Smooth muscle cell (in vitro differentiated cells): ENCODE measurements at regions not wholly inside any gene's neighbourhood (a gene's known extent, or its start where the extent isn't known, plus 50 kb on each side); places are given as distances from the start of the nearest gene placed in this dataset.

Source experiments
- DNase-seq: peaks from one replicate; lab custom pipeline; 2025; ENCODE audit not compliant: unreplicated experiment; lab: John Stamatoyannopoulos, UW
- H2AFZ ChIP-seq: fragments of 200-600 bp; sonication (generic); 2 replicates; pipeline ENCODE4 v1.6.0; 2016; ENCODE audit warnings: antibody characterized with exemption, low read depth, mild to moderate bottlenecking
- H3F3A ChIP-seq: fragments of 200-600 bp; sonication (generic); 2 replicates; pipeline ENCODE4 v1.6.0; 2017; ENCODE audit warnings: antibody characterized with exemption, low read depth
- H3K27ac ChIP-seq: fragments of 200-600 bp; sonication (generic); 2 replicates; pipeline ENCODE4 v1.5.1; 2016; ENCODE audit warnings: low read depth, mild to moderate bottlenecking
- H3K27me3 ChIP-seq: fragments of 200-600 bp; sonication (generic); 2 replicates; pipeline ENCODE4 v1.6.1; 2016; ENCODE audit warnings: low read depth, mild to moderate bottlenecking
- H3K36me3 ChIP-seq: fragments of 200-600 bp; sonication (generic); 2 replicates; pipeline ENCODE4 v1.5.1; 2016; ENCODE audit warnings: low read depth
- H3K4me1 ChIP-seq: fragments of 200-600 bp; sonication (generic); 2 replicates; pipeline ENCODE4 v1.5.1; 2016; ENCODE audit warnings: low read depth
- H3K4me2 ChIP-seq: fragments of 200-600 bp; sonication (generic); 2 replicates; pipeline ENCODE4 v1.6.0; 2016; ENCODE audit warnings: mild to moderate bottlenecking
- H3K4me3 ChIP-seq: fragments of 200-600 bp; sonication (generic); 2 replicates; pipeline ENCODE4 v1.5.1; 2016; ENCODE audit warnings: mild to moderate bottlenecking
- H3K79me2 ChIP-seq: fragments of 200-600 bp; sonication (generic); 2 replicates; pipeline ENCODE4 v1.6.0; 2016; ENCODE audit warnings: low read depth, mild to moderate bottlenecking
- H3K9ac ChIP-seq: fragments of 200-600 bp; sonication (generic); 2 replicates; pipeline ENCODE4 v1.6.0; 2016; ENCODE audit warnings: low read depth
- H3K9me3 ChIP-seq: fragments of 200-600 bp; sonication (generic); replicated peaks from 2 replicates; pipeline ENCODE4 v1.5.1; 2016; ENCODE audit warnings: low read depth
- H4K20me1 ChIP-seq: fragments of 200-600 bp; sonication (generic); 2 replicates; pipeline ENCODE4 v1.6.0; 2016; ENCODE audit warnings: low read depth
- WGBS: methylation state at CpG from one replicate; pipeline ENCODE4 v1.1.7; 2016; ENCODE audit warnings: low lambda C conversion rate; 5-methylcytosine and 5-hydroxymethylcytosine counted together
- TF ChIP-seq, protein P1 (sequence below): fragments of 200-600 bp; sonication (generic); IDR thresholded peaks from 2 replicates; pipeline ENCODE4 v1.5.1; 2017; ENCODE audit warnings: borderline replicate concordance, mild to moderate bottlenecking, antibody characterized with exemption; ENCODE audit not compliant: insufficient read depth, poor library complexity, severe bottlenecking

DNA sequence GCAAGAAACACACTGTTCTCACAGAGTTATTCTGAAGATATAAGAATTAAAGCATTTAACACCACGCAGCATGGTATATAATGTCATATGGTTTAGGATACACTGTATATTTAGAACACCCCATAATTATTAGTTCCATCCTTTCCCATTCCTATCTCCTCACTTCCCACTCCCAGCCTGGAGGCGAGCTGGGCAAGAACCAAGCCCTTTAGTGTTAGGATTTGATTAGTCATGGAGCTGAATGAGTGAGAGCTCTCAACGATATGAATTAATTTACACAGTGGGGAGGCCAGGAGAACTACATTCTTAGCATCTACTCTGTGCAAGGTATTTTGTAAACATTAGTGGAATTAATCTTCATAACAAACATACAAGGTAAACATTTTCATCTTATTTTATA, 934.3 kb downstream of the DIAPH3 start:
- H3K27me3 ChIP-seq = no peaks in the 10 kb centered on the region
- H3K9ac ChIP-seq = no peak overlapping the region
- TF ChIP-seq, protein P1, sequence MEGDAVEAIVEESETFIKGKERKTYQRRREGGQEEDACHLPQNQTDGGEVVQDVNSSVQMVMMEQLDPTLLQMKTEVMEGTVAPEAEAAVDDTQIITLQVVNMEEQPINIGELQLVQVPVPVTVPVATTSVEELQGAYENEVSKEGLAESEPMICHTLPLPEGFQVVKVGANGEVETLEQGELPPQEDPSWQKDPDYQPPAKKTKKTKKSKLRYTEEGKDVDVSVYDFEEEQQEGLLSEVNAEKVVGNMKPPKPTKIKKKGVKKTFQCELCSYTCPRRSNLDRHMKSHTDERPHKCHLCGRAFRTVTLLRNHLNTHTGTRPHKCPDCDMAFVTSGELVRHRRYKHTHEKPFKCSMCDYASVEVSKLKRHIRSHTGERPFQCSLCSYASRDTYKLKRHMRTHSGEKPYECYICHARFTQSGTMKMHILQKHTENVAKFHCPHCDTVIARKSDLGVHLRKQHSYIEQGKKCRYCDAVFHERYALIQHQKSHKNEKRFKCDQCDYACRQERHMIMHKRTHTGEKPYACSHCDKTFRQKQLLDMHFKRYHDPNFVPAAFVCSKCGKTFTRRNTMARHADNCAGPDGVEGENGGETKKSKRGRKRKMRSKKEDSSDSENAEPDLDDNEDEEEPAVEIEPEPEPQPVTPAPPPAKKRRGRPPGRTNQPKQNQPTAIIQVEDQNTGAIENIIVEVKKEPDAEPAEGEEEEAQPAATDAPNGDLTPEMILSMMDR = no peak
- H3K9me3 ChIP-seq = no peaks in the 10 kb centered on the region
- H3K4me3 ChIP-seq = no peak overlapping the region
- no peaks in the 10 kb centered on the region for H4K20me1 ChIP-seq
- no peak for DNase-seq
- WGBS = 77% methylated on average over 3 of the region's 3 CpGs
- no peaks in the 10 kb centered on the region for H3F3A ChIP-seq
- H3K4me1 ChIP-seq = no peaks in the 10 kb centered on the region
- H3K79me2 ChIP-seq = no peaks in the 10 kb centered on the region
- H3K36me3 ChIP-seq = no peaks in the 10 kb centered on the region
- no peak overlapping the region for H2AFZ ChIP-seq
- no peak overlapping the region for H3K27ac ChIP-seq
- no peak overlapping the region for H3K4me2 ChIP-seq

DNA sequence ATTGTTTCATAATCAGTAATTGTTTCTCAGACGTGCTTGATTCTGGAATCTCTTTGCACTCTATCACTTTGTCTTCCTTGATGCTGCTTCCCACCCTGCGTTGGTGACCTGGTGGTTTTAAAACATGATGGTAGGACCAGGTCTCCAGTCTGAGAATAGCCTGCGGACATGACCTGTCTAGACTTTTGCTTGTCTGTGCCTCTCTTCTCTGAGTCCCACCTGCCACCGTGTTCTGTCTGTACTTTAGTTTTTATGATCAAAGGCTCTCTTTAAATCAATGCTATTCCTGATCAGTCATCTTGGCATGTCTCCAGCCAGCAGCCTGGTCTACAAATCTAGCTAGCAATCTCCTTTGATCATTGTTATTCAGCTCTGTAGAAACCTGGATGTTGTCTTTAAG, 933.9 kb downstream of the DIAPH3 start:
- Histone ChIP-seq H3K27me3 (no peaks in the 10 kb centered on the region), H3K36me3 (no peaks in the 10 kb centered on the region), H3K4me3 (no peak overlapping the region), H3K9ac (no peak overlapping the region), H3K79me2 (no peaks in the 10 kb centered on the region), H4K20me1 (no peaks in the 10 kb centered on the region), H3K27ac (no peak overlapping the region), H3F3A (no peaks in the 10 kb centered on the region), H2AFZ (no peak overlapping the region), H3K4me2 (no peak overlapping the region), H3K4me1 (no peaks in the 10 kb centered on the region), H3K9me3 (no peaks in the 10 kb centered on the region)
- TF ChIP-seq, protein P1 = no peak
- 52% methylated on average over 4 of the region's 4 CpGs for WGBS
- no peak for DNase-seq

DNA sequence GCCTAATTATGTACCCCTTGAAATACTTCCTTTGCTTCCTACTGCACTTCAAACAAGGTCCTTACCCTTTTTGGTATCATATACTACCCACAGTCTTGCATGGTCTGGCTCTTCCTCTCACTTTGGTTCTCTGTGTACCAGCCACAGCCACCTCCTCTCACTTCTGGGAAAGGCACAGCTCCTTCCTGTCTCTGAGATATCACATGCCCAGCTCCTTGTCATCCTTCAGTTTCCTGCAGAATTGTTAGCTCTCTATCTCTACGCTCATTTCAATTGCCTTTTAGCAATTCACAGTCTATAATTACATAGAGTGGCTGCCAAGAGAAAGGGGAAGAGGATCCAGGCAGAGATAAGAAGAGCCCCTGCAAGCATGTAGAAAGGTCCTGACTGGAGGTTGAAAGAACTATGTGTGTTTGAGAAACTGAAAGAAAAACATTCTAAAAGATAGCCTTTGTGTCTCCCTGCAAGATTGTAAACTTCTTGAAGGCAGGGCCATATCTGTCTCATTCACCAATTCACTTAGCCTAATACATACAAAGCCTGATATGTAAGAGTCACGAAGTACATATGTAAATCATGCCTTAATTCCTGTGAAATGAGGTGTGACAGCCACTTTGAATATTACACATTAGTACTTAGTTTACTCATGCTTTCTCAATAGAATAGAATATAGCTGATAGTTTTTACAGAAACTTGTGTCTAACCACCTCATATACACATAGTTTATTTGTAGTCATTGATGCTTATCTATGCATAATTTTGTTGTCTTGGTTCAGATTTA, 933.1 kb downstream of the DIAPH3 start:
- Histone ChIP-seq H3K79me2 (no peaks in the 10 kb centered on the region), H3K4me3 (no peak overlapping the region), H3K9me3 (no peaks in the 10 kb centered on the region), H4K20me1 (no peaks in the 10 kb centered on the region), H3K27ac (no peak overlapping the region), H3K4me2 (no peak overlapping the region), H3K36me3 (no peaks in the 10 kb centered on the region), H3K9ac (no peak overlapping the region), H2AFZ (no peak overlapping the region), H3F3A (no peaks in the 10 kb centered on the region), H3K27me3 (no peaks in the 10 kb centered on the region), H3K4me1 (no peaks in the 10 kb centered on the region)
- DNase-seq = no peak
- TF ChIP-seq, protein P1 = no peak
- 53% methylated on average over 2 of the region's 2 CpGs for WGBS
